IPS-18c (cell line): ENCODE measurements at regions not wholly inside any gene's neighbourhood (a gene's known extent, or its start where the extent isn't known, plus 50 kb on each side); places are given as distances from the start of the nearest gene placed in this dataset.
"Not testable (repeated sequence)": the region's sequence is repeated elsewhere in the genome, so short reads cannot be mapped to it uniquely, and the experiment has no call there.

ENCODE experiments used
- H3K4me3 ChIP-seq: 2 replicates; pipeline ENCODE4 v1.7.0; 2013; ENCODE audit warnings: low read depth, mild to moderate bottlenecking, low read length, moderate library complexity; ENCODE audit not compliant: insufficient read depth
- H3K9me3 ChIP-seq: one replicate; pipeline ENCODE4 v1.6.1; 2013; ENCODE audit warnings: mild to moderate bottlenecking, low read length, moderate library complexity; ENCODE audit not compliant: control insufficient read depth, insufficient read depth

DNA sequence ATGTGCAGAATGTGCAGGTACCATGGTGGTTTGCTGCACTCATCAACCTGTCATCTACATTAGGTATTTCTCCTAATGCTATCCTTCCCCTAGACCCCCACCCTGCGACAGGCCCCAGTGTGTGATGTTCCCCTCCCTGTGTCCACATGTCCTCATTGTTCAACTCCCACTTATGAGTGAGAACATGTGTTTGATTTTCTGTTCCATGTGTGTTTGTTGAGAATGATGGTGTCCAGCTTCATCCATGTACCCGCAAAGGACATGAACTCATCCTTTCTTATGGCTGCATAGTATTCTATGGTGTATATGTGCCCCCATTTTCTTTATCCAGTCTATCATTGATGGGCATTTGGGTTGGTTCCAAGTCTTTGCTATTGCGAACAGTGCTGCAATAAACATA lies 70.5 kb upstream of the C1QTNF9B start:
- not testable (repeated sequence) for H3K4me3 ChIP-seq, H3K9me3 ChIP-seq

DNA sequence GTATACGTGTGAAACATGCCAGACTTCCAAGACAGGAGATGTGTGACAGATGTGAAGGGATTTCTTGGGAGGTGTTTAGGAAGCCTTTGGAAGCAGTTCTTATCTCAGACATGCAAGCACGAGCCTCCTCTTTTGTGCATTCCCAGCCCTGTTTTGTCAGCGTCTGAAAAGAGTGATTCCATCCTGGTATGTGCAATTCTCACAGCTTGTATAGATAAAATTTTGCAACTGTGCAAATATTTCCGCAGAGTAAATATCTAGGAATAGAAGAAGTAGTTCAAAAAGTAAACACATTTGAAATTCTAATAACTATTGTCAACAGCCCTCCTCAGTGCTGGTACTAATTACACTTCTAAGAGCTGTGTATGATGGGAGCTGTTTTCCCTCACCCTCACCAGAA lies 72.3 kb upstream of the C1QTNF9B start:
- Histone ChIP-seq H3K9me3 (no peaks in the 10 kb centered on the region), H3K4me3 (no peak overlapping the region)

DNA sequence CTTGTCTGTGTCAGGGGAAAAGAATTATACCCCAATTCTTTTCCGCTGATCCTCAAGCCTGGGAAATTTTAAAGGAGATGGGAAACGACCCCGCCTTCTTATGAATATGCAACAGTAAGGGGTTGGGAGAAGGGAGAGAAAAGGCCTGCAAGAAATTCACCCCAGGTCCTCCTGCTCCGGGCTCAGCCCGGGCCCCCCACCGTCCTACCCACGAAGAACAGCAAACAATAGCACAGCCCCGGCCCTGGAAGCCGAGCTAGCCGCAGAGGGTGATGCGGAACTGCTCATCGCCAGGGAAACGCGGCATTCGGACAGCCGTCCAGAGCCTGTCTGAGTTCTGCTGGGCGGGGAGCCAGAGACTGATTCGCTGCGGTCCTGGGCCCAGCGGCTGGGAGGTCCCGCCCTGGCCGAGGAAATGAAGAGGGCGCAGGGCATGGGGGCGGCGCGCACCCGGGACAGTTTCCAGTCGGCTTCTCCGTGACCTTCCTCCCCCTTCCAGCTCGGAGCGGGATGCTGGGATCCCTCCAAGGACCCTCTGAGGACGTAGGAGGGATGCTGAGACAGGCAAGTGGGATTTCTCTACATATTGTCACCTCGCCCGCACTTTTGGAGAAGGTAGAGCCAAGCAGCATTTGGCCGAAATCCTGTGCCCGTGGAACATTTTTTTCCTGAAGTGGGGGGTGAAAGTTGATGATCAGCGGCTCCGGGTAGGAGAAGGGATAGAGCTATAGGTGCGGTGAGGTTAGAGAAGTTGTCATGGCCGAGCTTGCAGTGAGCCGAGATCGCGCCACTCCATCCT lies 82.3 kb upstream of the C1QTNF9B start:
- no peaks in the 10 kb centered on the region for H3K9me3 ChIP-seq
- peak overlapping the region; percentile 66 for H3K4me3 ChIP-seq

DNA sequence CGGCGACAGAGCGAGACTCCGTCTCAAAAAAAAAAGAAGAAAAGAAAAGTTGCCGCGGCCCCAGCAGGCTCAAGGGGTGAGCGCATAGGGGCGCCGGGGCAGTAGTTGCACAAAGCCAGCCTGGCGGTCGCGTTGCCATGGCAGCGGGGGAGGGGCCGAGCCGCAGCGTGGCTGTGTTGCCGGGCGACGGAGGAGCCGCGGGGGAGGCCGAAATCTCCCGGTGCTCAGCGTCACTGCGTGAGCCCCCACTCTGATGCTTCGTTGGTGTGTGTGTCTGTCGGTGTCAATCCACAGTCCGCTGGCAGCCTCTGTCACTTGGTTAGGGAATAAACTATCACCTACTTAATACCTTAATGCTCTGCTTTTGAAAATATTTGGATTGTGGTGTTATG lies 82.9 kb upstream of the C1QTNF9B start:
- Histone ChIP-seq H3K9me3 (no peaks in the 10 kb centered on the region), H3K4me3 (peak overlapping the region; percentile 66)

DNA sequence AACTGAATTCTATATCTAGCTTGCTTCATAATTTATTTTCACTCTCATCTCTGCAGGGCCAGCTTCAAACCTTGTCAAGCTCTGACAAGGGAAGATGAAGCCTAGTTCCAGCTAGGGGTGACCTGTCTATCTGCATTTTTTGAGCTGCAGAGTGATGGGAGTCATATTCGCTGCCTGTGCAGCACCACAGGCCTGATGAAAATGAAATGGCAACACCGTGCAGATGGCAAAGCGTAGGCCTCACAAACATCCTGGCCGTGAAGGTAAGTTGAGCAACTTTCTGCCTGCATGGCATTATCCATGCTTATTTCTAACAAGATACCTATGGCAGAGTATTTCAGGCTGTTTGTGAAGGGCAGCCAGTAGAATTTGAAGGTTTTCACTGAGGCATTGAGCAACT lies 86.4 kb upstream of the C1QTNF9B start:
- no peak overlapping the region for H3K4me3 ChIP-seq
- H3K9me3 ChIP-seq = no peaks in the 10 kb centered on the region

DNA sequence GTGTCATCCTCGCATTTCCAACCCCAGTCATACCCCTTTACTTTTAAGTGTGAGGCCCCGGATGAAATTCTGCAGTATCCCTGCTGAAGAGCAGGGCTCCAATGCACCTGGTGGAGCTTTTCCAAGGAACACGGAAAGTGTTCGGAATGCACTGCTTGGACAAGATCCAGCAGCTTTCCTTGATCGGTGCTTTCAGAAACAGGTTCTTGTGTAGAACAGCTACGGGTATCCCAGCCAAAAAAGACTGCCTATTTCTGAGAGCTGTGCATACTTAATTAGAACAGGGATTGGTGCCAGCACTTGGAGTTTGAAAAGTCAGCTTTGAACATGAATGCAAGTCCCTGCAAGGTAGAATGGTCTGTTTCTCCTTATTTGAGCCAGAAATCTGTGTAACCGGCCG lies 87.2 kb upstream of the C1QTNF9B start:
- no peaks in the 10 kb centered on the region for H3K9me3 ChIP-seq
- no peak overlapping the region for H3K4me3 ChIP-seq

DNA sequence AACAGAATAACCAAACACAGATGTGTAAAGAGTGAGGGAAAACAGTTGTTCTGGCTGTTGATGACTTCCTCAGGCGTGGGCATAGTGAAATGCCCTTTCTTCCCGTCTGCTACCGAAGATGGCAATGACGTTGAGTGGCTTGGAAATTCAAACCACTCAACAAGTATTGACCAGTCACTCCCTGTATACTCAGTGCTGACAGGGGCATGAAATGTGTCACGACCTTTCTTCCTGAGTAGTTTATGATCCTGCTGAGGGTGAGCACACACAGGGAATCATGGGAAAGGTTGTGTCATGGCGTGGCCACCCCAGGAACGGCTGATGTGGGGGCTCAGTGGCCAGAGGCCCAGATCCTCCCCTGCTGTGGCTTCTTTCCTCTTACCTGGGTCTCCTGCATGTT lies 87.8 kb upstream of the C1QTNF9B start:
- H3K4me3 ChIP-seq = no peak overlapping the region
- no peaks in the 10 kb centered on the region for H3K9me3 ChIP-seq

DNA sequence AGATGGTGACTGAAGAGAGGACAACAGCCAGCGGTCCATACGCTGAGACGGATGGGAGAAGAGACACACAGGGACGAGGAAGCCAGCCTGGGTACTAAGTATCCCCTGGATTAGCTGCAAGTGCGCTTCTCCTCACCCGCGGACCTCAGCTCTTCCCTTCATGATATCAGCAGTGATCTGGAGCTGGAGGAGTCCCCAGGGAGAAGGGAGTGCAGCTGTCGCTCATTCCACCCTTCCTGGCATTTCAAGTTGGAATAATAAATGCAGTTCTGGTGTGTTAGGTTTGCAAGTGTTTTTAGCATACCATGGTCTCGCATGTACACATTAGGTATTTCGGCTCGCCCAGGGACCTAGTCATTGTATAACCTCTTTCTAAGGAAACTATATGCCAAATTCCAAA lies 88.5 kb upstream of the C1QTNF9B start:
- H3K4me3 ChIP-seq = no peak overlapping the region
- H3K9me3 ChIP-seq = no peaks in the 10 kb centered on the region

DNA sequence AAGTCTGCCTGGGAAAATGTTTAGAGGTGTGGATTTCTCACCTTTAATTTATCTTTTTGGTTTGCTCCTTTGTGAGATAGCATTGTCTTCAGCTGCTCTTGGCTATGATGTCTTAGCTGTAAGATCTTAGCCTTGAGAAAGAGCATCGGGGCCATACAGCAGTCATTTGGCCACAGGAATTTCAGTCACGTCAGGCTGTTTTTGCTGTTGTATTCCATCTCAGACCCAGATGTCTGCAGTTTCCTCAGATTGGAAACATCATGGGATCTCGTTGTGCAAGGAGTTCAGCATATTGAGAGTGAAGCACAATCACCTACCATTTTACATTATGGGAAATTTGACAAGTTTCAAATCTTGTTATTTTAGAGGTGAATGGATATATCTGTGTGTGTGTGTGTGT lies 89.3 kb upstream of the C1QTNF9B start:
- H3K9me3 ChIP-seq = no peaks in the 10 kb centered on the region
- H3K4me3 ChIP-seq = no peak overlapping the region

DNA sequence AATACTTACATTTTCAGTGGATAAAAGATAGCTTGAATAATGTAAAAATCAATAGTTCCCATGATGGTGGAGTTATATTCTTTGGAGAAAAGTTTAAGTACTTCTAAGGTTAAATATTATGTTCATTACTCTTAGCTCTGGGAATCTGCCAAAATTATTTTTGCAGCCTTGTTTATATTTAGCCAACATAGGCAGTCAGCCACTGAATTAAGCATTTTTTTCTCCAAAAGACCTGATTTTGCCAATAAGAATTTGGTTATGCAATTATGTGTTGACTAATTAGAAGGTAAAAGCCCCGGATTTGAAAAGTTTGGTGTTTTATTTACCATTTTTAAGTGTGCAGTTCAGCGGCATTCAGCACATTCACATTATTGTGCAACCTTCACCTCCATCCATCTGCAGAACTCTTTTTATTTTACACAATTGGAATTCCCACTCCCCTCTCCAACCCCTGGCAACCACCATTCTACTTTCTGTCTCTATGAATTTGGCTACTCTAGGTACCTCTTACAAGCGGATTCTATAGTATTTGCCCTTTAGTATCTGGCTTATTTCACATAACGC lies 90.1 kb upstream of the C1QTNF9B start:
- Histone ChIP-seq H3K9me3 (no peaks in the 10 kb centered on the region), H3K4me3 (no peak overlapping the region)

DNA sequence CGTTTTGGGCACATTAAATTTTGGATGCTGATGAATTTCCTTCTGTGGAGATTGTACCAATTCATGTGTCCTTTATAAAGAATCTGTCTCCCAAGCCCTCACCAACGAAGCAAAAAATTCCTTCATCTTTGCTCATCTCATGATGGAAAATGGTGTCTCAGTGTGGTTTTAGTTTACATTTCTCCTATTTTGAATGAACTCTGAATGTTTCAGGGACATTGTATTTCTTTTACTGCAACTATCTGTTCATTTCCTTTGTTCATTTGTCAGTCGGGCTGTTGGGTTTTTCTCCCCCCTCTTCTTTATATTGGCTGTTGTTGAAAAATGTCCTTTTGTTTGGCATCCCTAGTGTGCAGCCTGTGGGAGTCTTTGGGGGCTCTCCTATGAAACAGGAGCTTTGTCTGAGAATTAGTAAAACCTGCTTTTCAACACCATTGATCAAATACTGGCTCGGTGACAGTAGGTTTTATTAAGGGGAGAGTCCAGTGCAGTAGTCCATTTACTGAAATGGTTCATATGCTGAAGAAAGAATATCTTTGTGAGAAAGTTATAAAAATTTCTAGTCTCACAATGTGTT lies 91.3 kb upstream of the C1QTNF9B start:
- Histone ChIP-seq H3K9me3 (no peaks in the 10 kb centered on the region), H3K4me3 (no peak overlapping the region)

DNA sequence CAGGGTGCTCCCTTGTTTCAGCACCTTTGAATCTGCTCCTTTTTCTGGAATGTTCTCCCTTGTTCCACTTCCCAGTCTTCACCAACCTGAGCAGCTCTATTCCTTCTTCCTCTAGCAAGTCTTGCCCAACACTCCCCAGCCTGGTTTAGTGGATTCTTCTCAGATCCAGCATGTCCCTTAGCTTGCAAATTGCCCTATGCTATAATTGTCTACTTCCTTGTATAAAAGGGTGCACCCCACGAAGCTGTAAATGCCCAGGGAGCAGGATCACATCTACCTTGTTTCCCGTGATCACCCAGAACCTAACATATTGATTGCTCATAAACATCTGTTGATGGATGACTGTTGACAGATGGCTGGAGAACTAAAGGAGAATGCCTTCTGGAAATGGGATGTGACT lies 93.2 kb upstream of the C1QTNF9B start:
- Histone ChIP-seq H3K4me3 (no peak overlapping the region), H3K9me3 (no peaks in the 10 kb centered on the region)

DNA sequence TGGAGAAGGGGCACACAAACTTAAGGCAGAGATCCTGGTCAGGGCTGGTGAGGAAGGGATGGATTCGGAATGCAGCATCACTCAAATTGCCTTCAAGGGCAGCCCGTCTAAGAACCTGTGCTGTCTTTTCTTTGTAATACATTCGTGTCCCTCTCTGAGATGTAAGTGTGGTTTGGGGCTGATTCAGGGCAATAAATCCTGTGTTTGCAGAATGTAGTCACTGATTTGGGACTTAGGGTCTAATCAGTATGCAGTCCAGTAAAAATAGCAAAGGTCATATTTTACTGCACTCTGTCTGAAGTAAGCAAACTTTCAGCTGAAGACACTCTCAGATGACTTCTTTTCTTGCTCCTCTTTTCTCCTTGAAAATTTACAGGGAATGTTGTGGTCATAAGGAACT lies 93.8 kb upstream of the C1QTNF9B start:
- Histone ChIP-seq H3K9me3 (no peaks in the 10 kb centered on the region), H3K4me3 (no peak overlapping the region)

DNA sequence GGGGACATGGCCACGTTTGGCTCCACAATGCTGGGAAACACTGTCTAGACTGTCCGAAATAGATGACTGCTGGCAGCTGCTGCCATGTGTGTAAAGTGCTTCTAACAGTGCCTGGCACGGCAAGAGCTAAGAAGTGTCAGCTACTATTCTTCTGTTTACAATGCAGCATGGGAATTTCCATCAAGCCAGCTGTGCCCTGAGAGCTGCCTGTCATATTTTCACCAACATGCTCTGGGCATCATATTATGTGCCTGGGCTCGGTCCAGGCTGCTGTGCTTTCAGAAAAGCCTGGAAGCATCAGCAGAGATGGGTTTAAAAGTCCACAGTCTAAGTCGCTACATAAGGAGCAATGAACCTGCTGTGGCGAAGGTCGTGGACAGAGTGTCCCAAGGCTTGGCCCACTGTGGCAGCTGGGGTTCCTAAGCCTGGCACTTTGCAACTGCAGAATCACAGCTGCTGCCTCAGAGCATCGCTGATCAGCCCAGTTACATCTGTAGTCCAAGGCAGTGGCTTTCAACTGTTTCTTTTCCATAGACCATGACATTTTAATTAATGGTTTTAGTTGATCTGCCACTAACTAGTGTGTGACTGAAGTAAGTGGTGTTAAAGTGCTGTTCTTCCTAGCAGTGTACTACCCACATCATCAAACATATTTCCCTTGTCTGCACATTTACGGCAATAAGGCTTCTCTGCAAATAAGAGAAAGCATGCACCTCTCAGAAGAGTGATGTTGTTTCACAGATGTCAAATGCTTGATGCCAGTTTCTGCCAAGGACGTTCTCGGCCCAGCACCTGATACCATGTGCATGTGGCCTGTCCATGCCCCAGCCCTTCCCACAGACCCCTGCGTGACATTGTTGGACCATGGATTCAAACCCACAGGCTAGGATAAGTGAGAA lies 95.7 kb upstream of the C1QTNF9B start:
- H3K4me3 ChIP-seq = no peak overlapping the region
- H3K9me3 ChIP-seq = no peaks in the 10 kb centered on the region

DNA sequence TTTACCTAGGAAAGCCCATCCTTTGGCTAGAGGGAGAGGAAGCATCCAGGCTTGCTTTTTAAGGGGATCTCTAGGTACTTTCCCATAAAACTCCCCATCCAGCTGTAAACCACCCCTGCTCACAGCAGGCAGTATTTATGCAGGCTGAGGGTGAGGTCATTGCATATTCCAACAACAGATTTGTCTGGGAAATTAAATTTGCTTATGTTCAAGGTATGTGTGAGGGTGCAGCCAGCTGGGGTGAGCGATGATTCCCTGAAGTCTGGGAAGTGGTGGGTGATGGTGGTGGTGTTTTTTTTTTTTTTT lies 96.3 kb upstream of the C1QTNF9B start:
- Histone ChIP-seq H3K9me3 (no peaks in the 10 kb centered on the region), H3K4me3 (no peak overlapping the region)

DNA sequence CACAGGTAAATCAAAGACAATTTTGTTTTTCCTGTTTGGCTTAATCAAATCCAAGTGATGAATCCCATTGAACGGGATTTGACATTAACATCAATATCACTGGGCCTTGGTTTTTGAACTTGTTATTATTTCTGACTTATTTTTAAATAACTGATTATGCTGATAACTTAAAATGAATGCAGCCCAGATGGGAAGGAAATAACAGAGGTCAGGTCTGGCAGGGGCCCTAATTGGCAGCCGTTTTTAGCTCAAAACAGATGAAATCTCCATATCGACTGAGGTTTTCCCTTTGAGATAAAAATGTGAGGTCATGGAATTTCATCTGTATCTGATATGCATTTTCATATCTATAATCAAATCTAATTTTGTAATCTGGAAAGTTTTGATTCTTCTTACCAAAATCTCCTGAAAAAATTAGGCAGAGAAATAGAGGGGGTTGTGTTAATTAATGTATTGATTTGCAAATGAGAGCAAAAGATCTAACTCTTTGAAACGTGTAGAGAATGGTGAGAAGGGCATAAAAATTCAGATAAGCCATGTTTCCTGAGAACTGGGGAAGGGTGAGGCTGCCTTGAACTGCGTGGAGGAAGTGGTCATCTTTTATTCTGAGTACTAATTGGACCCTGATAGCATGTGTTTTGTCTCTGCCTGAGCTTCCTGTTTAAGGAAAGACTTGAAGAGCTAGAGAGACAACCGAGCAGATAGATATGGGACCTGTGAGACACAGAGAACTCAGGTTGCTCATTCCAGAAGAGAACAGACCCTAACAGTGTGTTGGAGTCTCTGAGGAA lies 98.2 kb upstream of the C1QTNF9B start:
- H3K9me3 ChIP-seq = no peaks in the 10 kb centered on the region
- H3K4me3 ChIP-seq = no peak overlapping the region

DNA sequence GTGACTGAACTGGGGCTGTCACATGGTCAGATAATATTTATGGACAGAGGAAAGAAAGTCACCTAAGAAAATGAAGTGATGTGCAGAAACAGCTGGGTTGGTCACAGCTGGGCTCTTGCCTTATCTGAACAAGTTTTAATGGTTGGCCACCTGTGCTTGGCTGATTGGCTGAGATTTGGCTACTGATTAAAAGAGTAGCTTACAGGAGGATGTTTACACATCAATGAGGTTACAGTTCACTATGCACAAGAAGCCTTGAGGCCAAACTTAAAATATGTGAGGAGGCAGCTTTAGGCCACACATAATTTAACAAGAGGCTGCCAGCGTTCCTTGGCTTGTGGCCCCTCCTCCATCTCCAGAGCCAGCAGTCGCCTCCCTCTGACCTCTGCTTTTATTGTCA lies 99.2 kb upstream of the C1QTNF9B start:
- no peaks in the 10 kb centered on the region for H3K9me3 ChIP-seq
- H3K4me3 ChIP-seq = no peak overlapping the region
